HEK293 (cell line): ENCODE measurements at regions not wholly inside any gene's neighbourhood (a gene's known extent, or its start where the extent isn't known, plus 50 kb on each side); places are given as distances from the start of the nearest gene placed in this dataset.

Experiments used
- ZNF274 ChIP-seq, 2 experiments: fragments of 200-500 bp in 1 of 2; fragments of 450-650 bp in 1 of 2; sonication (Bioruptor generic) in 1 of 2; formaldehyde crosslinking in 1 of 2; IDR thresholded peaks; 2 replicates each; pipeline versions ENCODE4 v1.5.1 to v1.6.1; 2014 to 2016; ENCODE audit warnings: borderline replicate concordance in 1 of 2, inconsistent platforms in 1 of 2, low read length in 1 of 2, missing biosample characterization in 1 of 2, missing genetic modification characterization in 1 of 2

DNA sequence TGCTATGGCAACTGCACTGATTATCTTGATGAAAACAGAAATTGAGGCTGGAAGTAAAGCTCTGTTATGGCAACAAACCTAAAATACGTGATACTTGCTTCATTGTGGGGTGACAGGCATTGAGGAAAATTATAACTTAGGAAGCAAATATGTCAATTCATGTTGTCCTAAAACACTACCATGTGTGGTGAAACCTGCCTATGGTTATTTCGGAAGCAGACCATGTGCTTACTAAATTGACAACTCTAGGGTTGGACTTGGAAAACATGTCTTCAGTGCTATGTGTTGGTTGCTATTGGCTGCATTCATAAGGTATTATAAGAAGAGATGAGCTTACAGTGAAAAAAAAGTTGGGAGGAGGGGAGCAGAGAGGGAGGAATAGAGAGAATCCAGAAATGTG, 55.0 kb upstream of the C14orf132 start (continued):
- TF ChIP-seq ZNF274 (IDR thresholded peaks at IDR 0.05; ENCODE audit: low read length) (no peak), ZNF274 (tag by site-specific recombination; IDR thresholded peaks at IDR 0.05; ENCODE audit: borderline replicate concordance) (no peak)
